Activated CD4-positive, alpha-beta T cell treated with anti-CD3 and anti-CD28 coated beads, Interleukin-2, amount 10 ng/mL, durations not matched to agents 7 days and 5 days (primary cell): ENCODE measurements at regions not wholly inside any gene's neighbourhood (a gene's known extent, or its start where the extent isn't known, plus 50 kb on each side); places are given as distances from the start of the nearest gene placed in this dataset.

Experiments
- CTCF ChIA-PET: fragments of 350-600 bp; sonication (Branson Sonifier 250); formaldehyde crosslinking; loops from one replicate; lab custom pipeline; 2021; ENCODE audit warnings: antibody characterized with exemption; lab: Charles Lee
- POLR2A ChIA-PET: fragments of 350-600 bp; sonication (Branson Sonifier 250); formaldehyde crosslinking; loops from one replicate; lab custom pipeline; 2021; ENCODE audit warnings: antibody characterized with exemption; lab: Charles Lee
- DNase-seq: peaks from one replicate; pipeline ENCODE4 v3.0.0-alpha.2; 2020
- H3K27ac Mint-ChIP-seq: one replicate; pipeline ENCODE4 v1.8.0; 2021; ENCODE audit warnings: mild to moderate bottlenecking, moderate library complexity, mixed read lengths
- H3K27me3 Mint-ChIP-seq: one replicate; pipeline ENCODE4 v1.8.0; 2021; ENCODE audit warnings: mixed read lengths
- H3K36me3 Mint-ChIP-seq: one replicate; pipeline ENCODE4 v1.8.0; 2021; ENCODE audit warnings: low read depth, mixed read lengths
- H3K4me1 Mint-ChIP-seq: one replicate; pipeline ENCODE4 v1.8.0; 2021; ENCODE audit warnings: mixed read lengths
- H3K4me3 Mint-ChIP-seq: one replicate; pipeline ENCODE4 v1.8.0; 2021; ENCODE audit warnings: mild to moderate bottlenecking, moderate library complexity, mixed read lengths
- H3K9me3 Mint-ChIP-seq: one replicate; pipeline ENCODE4 v1.8.0; 2021; ENCODE audit warnings: mixed read lengths

GRCh38 chrX:149312988-149313387 is 192.1 kb downstream of the IDS start:
- no peaks in the 10 kb centered on the region for H3K9me3 Mint-ChIP-seq
- ChIA-PET POLR2A (no interaction called here), CTCF (no interaction called here)
- no peaks in the 10 kb centered on the region for H3K36me3 Mint-ChIP-seq
- H3K27ac Mint-ChIP-seq = no peak overlapping the region
- DNase-seq = no peak
- H3K4me3 Mint-ChIP-seq = no peak overlapping the region
- no peaks in the 10 kb centered on the region for H3K4me1 Mint-ChIP-seq
- H3K27me3 Mint-ChIP-seq = no peaks in the 10 kb centered on the region

- no peak overlapping the region for H3K27ac Mint-ChIP-seq
- DNase-seq = no peak
- no peaks in the 10 kb centered on the region for H3K27me3 Mint-ChIP-seq
- ChIA-PET CTCF (no interaction called here), POLR2A (no interaction called here)
- H3K36me3 Mint-ChIP-seq = no peaks in the 10 kb centered on the region
- no peaks in the 10 kb centered on the region for H3K4me1 Mint-ChIP-seq
- H3K9me3 Mint-ChIP-seq = no peaks in the 10 kb centered on the region
- H3K4me3 Mint-ChIP-seq = no peak overlapping the region
Measured at GRCh38 chrX:149312097-149312496, 193.0 kb downstream of the IDS start.

GRCh38 chrX:149302705-149303104 is 202.4 kb downstream of the IDS start:
- POLR2A ChIA-PET = no interaction called here
- Mint-ChIP-seq H3K36me3 (no peaks in the 10 kb centered on the region), H3K4me3 (no peak overlapping the region)

GRCh38 chrX:149298111-149298510 is 207.0 kb downstream of the IDS start:
- no peak overlapping the region for H3K4me3 Mint-ChIP-seq
- H3K27ac Mint-ChIP-seq = no peak overlapping the region
- H3K36me3 Mint-ChIP-seq = no peaks in the 10 kb centered on the region
- no peaks in the 10 kb centered on the region for H3K4me1 Mint-ChIP-seq
- H3K9me3 Mint-ChIP-seq = no peaks in the 10 kb centered on the region
- ChIA-PET POLR2A (no interaction called here), CTCF (interaction anchor here (0.8 kb wide), 1 partner anchor 8 kb away, joined by 3 read pairs; no protein-coding TSS in a partner anchor)
- H3K27me3 Mint-ChIP-seq = no peaks in the 10 kb centered on the region
- DNase-seq = no peak

More at GRCh38 chrX:149302705-149303104, 202.4 kb downstream of the IDS start:
- Mint-ChIP-seq H3K27me3 (peaks cover 2% of the 10 kb centered on the region), H3K4me1 (no peaks in the 10 kb centered on the region), H3K27ac (no peak overlapping the region), H3K9me3 (no peaks in the 10 kb centered on the region)
- CTCF ChIA-PET = no interaction called here
- DNase-seq = no peak

DNA sequence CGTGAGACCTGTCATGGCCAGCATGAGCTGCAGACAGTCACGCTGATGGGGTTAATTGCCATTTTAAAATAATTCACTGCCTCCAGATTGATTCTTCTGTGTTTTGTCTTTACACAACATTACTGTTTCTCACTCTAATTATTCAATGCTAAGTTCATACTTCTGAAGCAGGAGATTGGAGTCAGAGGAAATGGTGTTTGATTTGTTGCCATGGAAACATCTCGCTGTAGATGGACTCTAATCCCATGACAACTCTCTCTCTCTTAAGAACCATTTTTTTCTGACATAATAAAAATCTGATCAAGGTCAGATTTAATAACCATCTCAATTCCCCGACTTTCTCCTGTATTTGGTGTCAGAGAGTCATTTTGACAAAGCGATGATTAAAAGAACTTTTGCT is 209.0 kb downstream of the IDS start:
- no peak for DNase-seq
- H3K9me3 Mint-ChIP-seq = no peaks in the 10 kb centered on the region
- H3K4me1 Mint-ChIP-seq = no peaks in the 10 kb centered on the region
- POLR2A ChIA-PET = no interaction called here
- no peak overlapping the region for H3K27ac Mint-ChIP-seq
- H3K27me3 Mint-ChIP-seq = no peaks in the 10 kb centered on the region
- CTCF ChIA-PET = no interaction called here
- H3K36me3 Mint-ChIP-seq = no peaks in the 10 kb centered on the region
- H3K4me3 Mint-ChIP-seq = no peak overlapping the region

GRCh38 chrX:149286940-149287349 is 218.2 kb downstream of the IDS start:
- no peaks in the 10 kb centered on the region for H3K9me3 Mint-ChIP-seq
- CTCF ChIA-PET = interaction anchor here (1.0 to 1.5 kb wide), 2 partner anchors 20 to 1235 kb away, joined by 3 to 4 read pairs; no protein-coding TSS in a partner anchor
- H3K36me3 Mint-ChIP-seq = peaks cover 2% of the 10 kb centered on the region
- H3K4me1 Mint-ChIP-seq = peaks cover 9% of the 10 kb centered on the region
- POLR2A ChIA-PET = interaction anchor here (0.7 kb wide), 1 partner anchor 319 kb away, joined by 5 read pairs; no protein-coding TSS in a partner anchor
- peak; percentile 41 for DNase-seq
- H3K27ac Mint-ChIP-seq = no peak overlapping the region
- H3K4me3 Mint-ChIP-seq = no peak overlapping the region
- no peaks in the 10 kb centered on the region for H3K27me3 Mint-ChIP-seq

DNA sequence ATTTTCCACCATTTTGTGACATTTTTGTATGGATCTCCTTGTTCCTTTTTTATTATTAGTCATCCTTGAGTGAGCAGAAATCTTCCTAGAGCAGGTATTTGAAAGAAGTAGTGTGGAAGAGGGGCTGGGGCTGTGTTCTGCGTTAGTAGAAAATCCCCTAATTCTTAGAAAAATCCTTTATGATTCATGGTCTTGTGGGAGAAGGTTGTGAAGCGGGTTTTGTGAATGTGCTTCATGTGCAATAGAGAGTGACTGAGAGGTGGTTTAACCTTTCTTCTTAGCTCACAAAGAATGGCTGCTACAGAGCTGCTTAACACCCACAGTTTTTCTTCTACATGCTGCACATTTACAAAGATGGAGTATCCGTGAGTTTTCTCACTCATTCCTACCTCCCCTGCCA is 220.5 kb downstream of the IDS start:
- peaks cover 9% of the 10 kb centered on the region for H3K4me1 Mint-ChIP-seq
- no peaks in the 10 kb centered on the region for H3K9me3 Mint-ChIP-seq
- ChIA-PET POLR2A (no interaction called here), CTCF (interaction anchor here (0.9 kb wide), 1 partner anchor 15 kb away, joined by 3 read pairs; no protein-coding TSS in a partner anchor)
- peaks cover 2% of the 10 kb centered on the region for H3K36me3 Mint-ChIP-seq
- H3K27me3 Mint-ChIP-seq = no peaks in the 10 kb centered on the region
- H3K27ac Mint-ChIP-seq = no peak overlapping the region
- no peak overlapping the region for H3K4me3 Mint-ChIP-seq
- no peak for DNase-seq

DNA sequence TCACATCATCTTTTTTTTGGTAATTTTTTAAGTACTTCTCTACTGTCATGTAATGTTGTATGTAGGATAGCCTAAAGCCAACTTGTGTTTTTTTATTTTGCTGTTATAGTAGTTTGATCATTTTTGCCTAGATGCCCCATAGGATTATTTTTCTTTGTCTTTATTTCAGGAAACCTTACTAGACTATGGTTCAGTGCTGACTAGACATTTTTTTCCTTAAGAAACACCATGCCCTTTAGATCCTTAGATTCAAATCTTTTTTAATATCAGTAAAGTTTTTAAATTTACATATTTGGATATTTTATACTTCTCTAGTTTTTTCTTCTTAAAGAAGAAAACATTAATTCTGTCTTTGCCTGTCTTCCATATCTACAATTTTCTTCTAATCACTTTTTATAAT is 221.3 kb downstream of the IDS start:
- Mint-ChIP-seq H3K36me3 (peaks cover 2% of the 10 kb centered on the region), H3K27ac (no peak overlapping the region), H3K4me1 (peaks cover 9% of the 10 kb centered on the region), H3K27me3 (no peaks in the 10 kb centered on the region), H3K4me3 (no peak overlapping the region), H3K9me3 (no peaks in the 10 kb centered on the region)
- ChIA-PET POLR2A (no interaction called here), CTCF (no interaction called here)
- no peak for DNase-seq

- peaks cover 2% of the 10 kb centered on the region for H3K36me3 Mint-ChIP-seq
- POLR2A ChIA-PET = no interaction called here
- H3K4me3 Mint-ChIP-seq = no peak overlapping the region
- no peaks in the 10 kb centered on the region for H3K27me3 Mint-ChIP-seq
- H3K27ac Mint-ChIP-seq = no peak overlapping the region
- no peaks in the 10 kb centered on the region for H3K9me3 Mint-ChIP-seq
- DNase-seq = no peak
- CTCF ChIA-PET = no interaction called here
- H3K4me1 Mint-ChIP-seq = peaks cover 9% of the 10 kb centered on the region
Measured at GRCh38 chrX:149282909-149283308, 222.2 kb downstream of the IDS start.

DNA sequence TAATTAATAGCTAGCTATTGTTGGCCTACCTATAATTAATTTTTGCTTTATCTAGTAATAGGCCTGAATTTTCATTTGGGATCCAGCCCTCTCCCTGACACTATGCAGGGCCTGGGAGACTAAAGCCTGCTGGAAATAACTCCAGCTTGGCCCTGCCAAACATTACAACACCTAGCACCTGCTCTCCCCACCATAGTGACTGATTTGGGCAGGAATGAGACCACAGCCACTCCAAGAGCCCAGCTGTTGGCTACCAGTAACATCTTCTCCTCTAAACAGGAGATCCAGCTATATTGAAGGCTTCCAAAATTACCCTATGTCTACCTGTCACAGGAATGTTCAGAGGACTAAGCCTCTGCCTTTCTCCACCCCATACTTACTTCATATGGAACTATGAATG is 225.1 kb downstream of the IDS start:
- Mint-ChIP-seq H3K4me1 (peaks cover 7% of the 10 kb centered on the region), H3K27ac (no peak overlapping the region), H3K27me3 (no peaks in the 10 kb centered on the region), H3K36me3 (peaks cover 2% of the 10 kb centered on the region), H3K9me3 (no peaks in the 10 kb centered on the region), H3K4me3 (no peak overlapping the region)
- no peak for DNase-seq
- ChIA-PET POLR2A (no interaction called here), CTCF (interaction anchor here (1.2 kb wide), 1 partner anchor 9 kb away, joined by 3 read pairs; no protein-coding TSS in a partner anchor)

GRCh38 chrX:149275836-149276235 is 229.3 kb downstream of the IDS start:
- POLR2A ChIA-PET = no interaction called here

DNA sequence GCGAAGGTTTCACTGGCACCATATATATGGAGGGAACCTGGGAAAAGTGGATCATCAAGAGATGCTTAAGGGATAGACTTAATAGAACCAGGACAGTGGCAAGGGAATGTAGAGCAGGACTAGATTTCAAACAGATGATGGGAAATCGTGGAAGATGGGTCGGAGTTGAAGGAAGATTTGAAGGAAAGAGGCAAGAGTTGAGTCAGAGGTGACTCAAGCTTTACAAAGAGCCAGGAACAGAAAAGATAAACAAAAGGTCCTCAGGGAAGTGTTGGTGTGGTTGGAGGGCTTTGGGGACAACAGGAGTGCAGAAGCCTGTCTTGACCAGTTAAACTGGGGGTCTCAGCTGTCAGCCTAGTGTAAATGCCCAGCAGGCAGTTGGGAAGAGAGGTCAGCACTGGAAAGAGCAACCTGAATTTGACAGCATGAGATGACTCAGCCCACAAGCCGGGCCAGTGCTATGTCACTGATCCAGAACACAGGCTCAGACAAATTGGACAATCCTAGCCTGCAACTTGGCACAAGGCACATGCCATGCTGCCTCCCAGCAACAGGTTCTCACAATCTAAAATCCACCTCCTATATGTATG is 230.5 kb downstream of the IDS start:
- no peaks in the 10 kb centered on the region for H3K36me3 Mint-ChIP-seq
- no peak overlapping the region for H3K4me3 Mint-ChIP-seq
- POLR2A ChIA-PET = no interaction called here
- no peak overlapping the region for H3K27ac Mint-ChIP-seq
- peaks cover 6% of the 10 kb centered on the region for H3K27me3 Mint-ChIP-seq
- CTCF ChIA-PET = no interaction called here
- no peaks in the 10 kb centered on the region for H3K9me3 Mint-ChIP-seq
- H3K4me1 Mint-ChIP-seq = no peaks in the 10 kb centered on the region
- no peak for DNase-seq

More at GRCh38 chrX:149275836-149276235, 229.3 kb downstream of the IDS start:
- CTCF ChIA-PET = no interaction called here
- H3K27ac Mint-ChIP-seq = no peak overlapping the region
- no peak for DNase-seq
- H3K4me1 Mint-ChIP-seq = no peaks in the 10 kb centered on the region
- H3K36me3 Mint-ChIP-seq = no peaks in the 10 kb centered on the region
- no peaks in the 10 kb centered on the region for H3K9me3 Mint-ChIP-seq
- peaks cover 6% of the 10 kb centered on the region for H3K27me3 Mint-ChIP-seq
- no peak overlapping the region for H3K4me3 Mint-ChIP-seq

- Mint-ChIP-seq H3K36me3 (no peaks in the 10 kb centered on the region), H3K27me3 (peaks cover 6% of the 10 kb centered on the region), H3K4me3 (no peak overlapping the region), H3K27ac (no peak overlapping the region), H3K9me3 (no peaks in the 10 kb centered on the region), H3K4me1 (peaks cover 2% of the 10 kb centered on the region)
- DNase-seq = no peak
- CTCF ChIA-PET = no interaction called here
- POLR2A ChIA-PET = no interaction called here
Measured at GRCh38 chrX:149272690-149273463, 232.2 kb downstream of the IDS start.
